ENCODE measurements at regions not wholly inside any gene's neighbourhood (a gene's known extent, or its start where the extent isn't known, plus 50 kb on each side); places are given as distances from the start of the nearest gene placed in this dataset.

GRCh38 chr12:60078026-60078425, 482.2 kb downstream of the SLC16A7 start:
- TF ChIP-seq EZH2phosphoT487 (IDR thresholded peaks at IDR 0.05; ENCODE audit: insufficient read depth, low read depth) (no peak), EZH2 (IDR thresholded peaks at IDR 0.05; ENCODE audit: insufficient read depth, poor library complexity, severe bottlenecking) (no peak)
